Prostate gland (tissue), 2 donors: ENCODE measurements at regions not wholly inside any gene's neighbourhood (a gene's known extent, or its start where the extent isn't known, plus 50 kb on each side); places are given as distances from the start of the nearest gene placed in this dataset.

Experiments
- DNase-seq: peaks from one replicate; pipeline ENCODE4 v3.0.0-alpha.2; 2019; ENCODE audit warnings: low spot score
- H3K27ac ChIP-seq, 2 donors: fragments of 200-600 bp; sonication (generic); 2 replicates each; pipeline ENCODE4 v1.5.1; 2017 to 2019
- H3K27me3 ChIP-seq: fragments of 200-600 bp; sonication (generic); replicated peaks from 2 replicates; pipeline ENCODE4 v1.5.1; 2019; ENCODE audit not compliant: insufficient read depth
- H3K36me3 ChIP-seq, 2 donors: fragments of 200-600 bp; sonication (generic); 1 replicate in 1 of 2; 2 replicates in 1 of 2; pipeline versions ENCODE4 v1.5.1 to v1.8.1; 2017 to 2019
- H3K4me1 ChIP-seq: fragments of 200-600 bp; sonication (generic); replicated peaks from 2 replicates; pipeline ENCODE4 v1.5.1; 2019
- H3K4me3 ChIP-seq, 2 donors: fragments of 200-600 bp; sonication (generic); 2 replicates each; pipeline ENCODE4 v1.5.1; 2017 to 2019
- H3K9me3 ChIP-seq: fragments of 200-600 bp; sonication (generic); 2 replicates; pipeline ENCODE4 v1.5.1; 2017
- POLR2A ChIP-seq: fragments of 450-650 bp; IDR thresholded peaks from one replicate; pipeline ENCODE4 v1.6.1; 2016; ENCODE audit warnings: antibody characterized with exemption, mild to moderate bottlenecking
- POLR2AphosphoS5 ChIP-seq: sonication (generic); formaldehyde crosslinking; IDR thresholded peaks from one replicate; pipeline ENCODE4 v1.6.1; 2017; ENCODE audit warnings: antibody characterized with exemption
- WGBS: methylation state at CpG from one replicate; pipeline ENCODE4 v1.1.5; 2018; 5-methylcytosine and 5-hydroxymethylcytosine counted together
- intact Hi-C: fragments of 100-400 bp; cut with DNase I; formaldehyde crosslinking; loops from one replicate; pipeline ENCODE4 v1.14.2; 2022
- TF ChIP-seq, protein P1 (sequence below), 4 experiments: fragments of 200-600 bp in 2 of 4; fragments of 450-650 bp in 2 of 4; sonication (generic) in 2 of 4; IDR thresholded peaks; 1 replicate in 3 of 4; 2 replicates in 1 of 4; pipeline ENCODE4 v1.5.1; 2016 to 2019; ENCODE audit warnings: antibody characterized with exemption in 4 of 4, mild to moderate bottlenecking in 2 of 4, moderate library complexity in 2 of 4

DNA sequence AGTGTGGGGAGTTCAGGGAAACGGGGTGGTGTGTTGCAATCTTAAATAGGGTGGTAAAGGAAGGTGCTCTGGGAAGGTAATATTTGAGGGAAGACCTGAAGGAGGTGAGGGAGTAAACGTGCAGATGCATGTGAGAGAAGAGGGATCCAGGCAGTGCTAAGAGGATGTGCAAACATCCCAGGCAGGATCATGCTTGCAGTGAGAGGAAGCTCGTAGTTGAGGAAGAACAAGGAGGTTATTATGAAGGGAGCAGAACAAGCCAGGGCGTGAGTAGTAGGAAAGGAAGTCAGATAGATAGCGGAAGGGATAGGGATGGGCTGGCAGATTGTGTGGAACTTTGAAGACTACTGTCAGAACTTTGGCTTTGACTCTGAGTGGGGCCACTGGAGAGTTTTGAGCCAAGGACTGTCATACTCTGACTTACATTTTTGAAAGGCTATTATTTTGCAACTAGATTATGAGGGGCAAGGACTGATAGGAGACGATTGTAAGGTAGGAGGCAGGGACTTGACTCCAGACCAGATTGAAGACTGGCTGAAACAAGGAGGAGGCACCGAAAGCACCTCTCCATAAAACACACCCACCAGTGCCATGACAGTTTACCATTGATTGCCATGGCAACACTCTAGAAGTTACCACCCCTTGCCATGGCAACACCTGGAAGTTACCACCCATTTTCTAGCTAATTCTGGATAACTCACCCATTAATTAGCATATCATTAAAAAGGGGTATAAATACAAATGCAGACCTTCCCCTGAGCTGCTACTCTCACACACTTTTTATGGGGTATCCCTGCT lies 67.0 kb downstream of the XCL2 start:
- Histone ChIP-seq H3K36me3 (no peaks in the 10 kb centered on the region), H3K9me3 (no peaks in the 10 kb centered on the region), H3K4me3 (no peak overlapping the region), H3K27ac (no peak overlapping the region), H3K4me1 (no peaks in the 10 kb centered on the region), H3K27me3 (no peaks in the 10 kb centered on the region)
- TF ChIP-seq, protein P1, sequence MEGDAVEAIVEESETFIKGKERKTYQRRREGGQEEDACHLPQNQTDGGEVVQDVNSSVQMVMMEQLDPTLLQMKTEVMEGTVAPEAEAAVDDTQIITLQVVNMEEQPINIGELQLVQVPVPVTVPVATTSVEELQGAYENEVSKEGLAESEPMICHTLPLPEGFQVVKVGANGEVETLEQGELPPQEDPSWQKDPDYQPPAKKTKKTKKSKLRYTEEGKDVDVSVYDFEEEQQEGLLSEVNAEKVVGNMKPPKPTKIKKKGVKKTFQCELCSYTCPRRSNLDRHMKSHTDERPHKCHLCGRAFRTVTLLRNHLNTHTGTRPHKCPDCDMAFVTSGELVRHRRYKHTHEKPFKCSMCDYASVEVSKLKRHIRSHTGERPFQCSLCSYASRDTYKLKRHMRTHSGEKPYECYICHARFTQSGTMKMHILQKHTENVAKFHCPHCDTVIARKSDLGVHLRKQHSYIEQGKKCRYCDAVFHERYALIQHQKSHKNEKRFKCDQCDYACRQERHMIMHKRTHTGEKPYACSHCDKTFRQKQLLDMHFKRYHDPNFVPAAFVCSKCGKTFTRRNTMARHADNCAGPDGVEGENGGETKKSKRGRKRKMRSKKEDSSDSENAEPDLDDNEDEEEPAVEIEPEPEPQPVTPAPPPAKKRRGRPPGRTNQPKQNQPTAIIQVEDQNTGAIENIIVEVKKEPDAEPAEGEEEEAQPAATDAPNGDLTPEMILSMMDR (IDR thresholded peaks at IDR 0.05): no peak
- TF ChIP-seq POLR2A (no peak), POLR2AphosphoS5 (no peak)
- peak; percentile 65 for DNase-seq
- intact Hi-C loops: no loop called here
- 21% methylated on average over 7 of the region's 7 CpGs for WGBS

DNA sequence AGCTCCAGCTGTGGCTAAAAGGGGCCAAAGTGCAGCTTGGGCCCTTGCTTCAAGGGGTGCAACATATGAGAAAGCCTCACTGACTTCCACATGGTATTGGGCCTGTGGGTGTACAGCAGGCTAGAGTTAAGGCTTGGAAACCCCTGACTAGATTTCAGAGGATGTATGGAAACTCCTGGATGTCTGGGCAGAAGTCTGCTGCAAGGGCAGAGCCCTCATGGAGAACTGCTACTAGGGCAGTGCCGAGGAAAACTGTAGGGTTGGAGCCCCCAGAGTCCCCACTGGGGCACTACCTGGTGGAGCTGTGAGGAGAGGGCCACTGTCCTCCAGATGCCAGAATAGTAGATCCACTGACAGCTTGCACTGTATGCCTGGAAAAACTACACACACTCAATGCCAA lies 69.5 kb downstream of the XCL2 start:
- no peak for DNase-seq
- TF ChIP-seq, protein P1 (IDR thresholded peaks at IDR 0.05): no peak
- TF ChIP-seq POLR2AphosphoS5 (no peak), POLR2A (no peak)
- WGBS: 100% methylated on average over 1 of the region's 1 CpG
- Histone ChIP-seq H3K36me3 (no peaks in the 10 kb centered on the region), H3K4me3 (no peak overlapping the region), H3K4me1 (no peaks in the 10 kb centered on the region), H3K27me3 (no peaks in the 10 kb centered on the region), H3K9me3 (no peaks in the 10 kb centered on the region), H3K27ac (no peak overlapping the region)
- intact Hi-C loops: no loop called here

DNA sequence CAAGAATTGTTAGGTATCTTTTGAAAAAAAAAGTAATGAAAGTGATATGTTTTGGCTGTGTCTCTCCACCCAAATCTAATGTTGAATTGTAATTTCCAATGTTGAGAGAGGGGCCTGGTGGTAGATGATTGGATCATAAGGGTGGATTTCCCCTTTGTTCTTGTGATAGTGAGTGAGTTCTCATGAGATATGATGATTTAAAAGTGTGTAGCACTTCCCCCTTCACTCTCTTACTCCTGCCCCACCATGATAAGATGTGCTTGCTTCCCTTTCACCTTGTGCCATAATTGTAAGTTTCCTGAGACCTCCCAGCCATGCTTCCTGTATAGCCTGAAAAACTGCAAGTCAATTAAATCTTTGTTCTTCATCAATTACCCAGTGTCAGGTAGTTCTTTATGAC lies 70.7 kb downstream of the XCL2 start:
- Histone ChIP-seq H3K27ac (no peak overlapping the region), H3K36me3 (no peaks in the 10 kb centered on the region), H3K4me3 (no peak overlapping the region), H3K27me3 (no peaks in the 10 kb centered on the region), H3K4me1 (no peaks in the 10 kb centered on the region), H3K9me3 (no peaks in the 10 kb centered on the region)
- intact Hi-C loops: no loop called here
- no peak for DNase-seq
- TF ChIP-seq, protein P1 (IDR thresholded peaks at IDR 0.05): no peak
- no peak for TF ChIP-seq POLR2AphosphoS5
- no peak for TF ChIP-seq POLR2A

DNA sequence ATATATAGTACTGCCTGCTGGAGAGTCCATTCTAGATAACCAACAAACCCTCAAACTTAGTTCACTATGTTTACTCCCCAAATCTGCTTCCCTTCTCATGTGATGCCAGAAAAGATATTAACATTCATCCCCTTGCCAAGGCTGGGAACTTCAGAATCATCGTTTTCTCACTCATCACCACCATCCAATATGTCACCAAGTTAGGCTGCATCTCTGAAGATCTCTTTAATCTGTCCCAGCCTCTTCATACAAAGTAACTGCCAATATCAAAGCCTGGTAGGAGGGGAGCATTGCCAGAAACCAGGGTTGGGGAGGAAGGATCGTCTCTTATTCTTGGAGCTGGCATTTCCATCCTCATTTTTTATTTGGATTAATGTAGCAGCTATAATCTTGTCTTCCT lies 71.6 kb downstream of the XCL2 start:
- no peak for TF ChIP-seq POLR2A
- intact Hi-C loops: no loop called here

DNA sequence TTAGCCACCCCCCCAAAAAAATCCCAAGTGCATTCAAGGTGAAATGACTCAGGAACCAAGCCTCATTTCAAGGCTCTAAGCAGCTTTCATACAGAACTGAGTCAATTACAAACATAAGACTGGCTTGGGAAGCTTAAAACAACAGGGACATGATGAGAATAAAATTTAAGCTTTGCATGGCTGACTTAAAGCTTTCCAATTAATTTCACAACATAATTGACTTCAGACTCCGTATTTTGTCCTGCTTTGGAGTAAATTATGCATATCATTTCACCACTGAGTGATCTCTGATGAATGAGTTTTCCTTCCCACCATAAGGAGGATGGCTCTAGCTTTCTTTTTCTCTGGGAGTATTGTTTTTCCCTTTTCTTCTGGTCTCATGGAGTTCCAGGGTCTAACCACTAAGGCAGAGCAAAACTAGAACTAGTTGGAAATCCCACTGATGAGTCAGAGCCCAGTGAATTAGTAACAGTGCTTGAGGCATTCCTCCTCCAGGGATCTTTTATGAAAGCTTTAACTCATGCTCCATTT lies 72.8 kb downstream of the XCL2 start:
- DNase-seq: no peak
- TF ChIP-seq POLR2AphosphoS5 (no peak), POLR2A (no peak)
- TF ChIP-seq, protein P1 (IDR thresholded peaks at IDR 0.05): no peak
- Histone ChIP-seq H3K4me1 (no peaks in the 10 kb centered on the region), H3K36me3 (no peaks in the 10 kb centered on the region), H3K4me3 (no peak overlapping the region), H3K9me3 (no peaks in the 10 kb centered on the region), H3K27me3 (no peaks in the 10 kb centered on the region), H3K27ac (no peak overlapping the region)
- intact Hi-C loops: no loop called here
- WGBS: 76% methylated on average over 1 of the region's 1 CpG

More for the DNA sequence above, 71.6 kb downstream of the XCL2 start:
- WGBS: 65% methylated on average over 2 of the region's 2 CpGs
- Histone ChIP-seq H3K36me3 (no peaks in the 10 kb centered on the region), H3K27ac (no peak overlapping the region), H3K9me3 (no peaks in the 10 kb centered on the region), H3K4me3 (no peak overlapping the region), H3K27me3 (no peaks in the 10 kb centered on the region), H3K4me1 (no peaks in the 10 kb centered on the region)
- DNase-seq: no peak
